ENCODE measurements at regions not wholly inside any gene's neighbourhood (a gene's known extent, or its start where the extent isn't known, plus 50 kb on each side); places are given as distances from the start of the nearest gene placed in this dataset.
"Not testable (repeated sequence)": the region's sequence is repeated elsewhere in the genome, so short reads cannot be mapped to it uniquely, and the experiment has no call there.

DNA sequence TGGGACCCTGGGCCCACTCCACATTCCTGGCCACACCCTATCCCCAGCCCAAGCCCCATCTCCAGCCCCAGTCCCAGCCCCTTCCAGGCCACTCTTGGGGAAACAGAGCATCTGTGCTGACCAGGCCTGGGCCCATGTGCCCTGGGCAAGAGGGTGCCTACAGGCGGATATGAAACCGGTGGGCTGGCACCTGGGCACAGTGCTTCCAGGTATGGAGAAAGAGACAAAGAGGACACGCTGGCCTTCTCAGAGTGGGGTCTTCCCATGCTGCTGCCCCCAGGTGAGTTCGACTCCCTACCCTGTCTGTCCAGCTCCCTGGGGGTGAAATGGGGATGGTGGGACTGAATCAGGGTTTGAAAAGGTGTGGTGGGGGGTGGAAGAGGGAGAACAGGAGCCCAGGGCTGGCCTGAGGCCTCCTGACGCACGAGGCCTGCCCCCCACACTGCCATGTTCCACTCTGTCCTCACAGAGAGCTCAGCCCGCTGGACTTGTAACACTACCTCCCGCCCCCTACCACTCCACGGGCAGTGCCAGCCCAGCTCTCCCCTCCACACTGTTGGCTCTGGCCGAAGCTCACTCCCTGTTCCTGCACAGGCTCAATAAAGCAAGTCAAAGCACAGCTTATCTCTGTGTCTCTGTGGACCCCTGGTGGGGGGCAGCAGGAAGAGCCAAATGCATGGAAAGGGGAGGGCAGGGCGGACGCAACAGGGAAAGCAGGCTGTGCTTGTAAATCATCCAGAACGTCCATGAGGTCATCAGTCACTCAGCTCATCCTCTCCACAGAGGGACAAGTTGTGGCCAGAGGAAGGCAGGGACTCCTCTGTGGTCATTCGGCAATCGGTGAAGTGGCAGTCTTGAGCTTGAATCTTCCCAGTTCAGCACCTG lies 71.1 kb upstream of the TMEM97 start:
- Mint-ChIP-seq H3K4me1 (ENCODE audit: low read depth) (peaks cover 8% of the 10 kb centered on the region), H3K27me3 (peaks cover 10% of the 10 kb centered on the region), H3K4me3 (no peak overlapping the region), H3K9me3 (no peaks in the 10 kb centered on the region), H3K36me3 (ENCODE audit: low read depth) (no peaks in the 10 kb centered on the region), H3K27ac (no peak overlapping the region)
- no peak for DNase-seq

DNA sequence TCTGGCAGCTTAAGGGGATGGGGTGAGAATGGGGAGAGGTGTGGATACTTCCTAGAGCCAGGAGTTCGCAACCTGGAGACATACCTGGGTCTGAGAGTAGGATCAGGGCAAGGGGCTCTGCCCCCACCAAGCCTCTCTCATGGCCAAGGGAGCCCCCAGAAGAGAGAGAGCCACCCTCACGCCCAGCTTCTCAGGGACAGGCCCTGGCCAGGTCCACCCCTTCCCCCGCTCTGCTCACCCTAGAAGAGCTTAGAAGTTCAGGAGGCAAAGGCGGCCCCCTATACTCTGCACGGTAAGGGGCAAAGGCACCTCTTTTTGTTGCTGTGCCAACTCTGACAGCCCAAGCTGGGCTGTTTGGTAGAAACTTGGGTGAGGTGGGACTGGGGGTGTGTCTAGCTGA lies 69.3 kb upstream of the TMEM97 start:
- no peak for DNase-seq
- Mint-ChIP-seq H3K27me3 (peaks cover 20% of the 10 kb centered on the region), H3K4me3 (no peak overlapping the region), H3K36me3 (ENCODE audit: low read depth) (no peaks in the 10 kb centered on the region), H3K9me3 (no peaks in the 10 kb centered on the region), H3K4me1 (ENCODE audit: low read depth) (peaks cover 8% of the 10 kb centered on the region), H3K27ac (no peak overlapping the region)

DNA sequence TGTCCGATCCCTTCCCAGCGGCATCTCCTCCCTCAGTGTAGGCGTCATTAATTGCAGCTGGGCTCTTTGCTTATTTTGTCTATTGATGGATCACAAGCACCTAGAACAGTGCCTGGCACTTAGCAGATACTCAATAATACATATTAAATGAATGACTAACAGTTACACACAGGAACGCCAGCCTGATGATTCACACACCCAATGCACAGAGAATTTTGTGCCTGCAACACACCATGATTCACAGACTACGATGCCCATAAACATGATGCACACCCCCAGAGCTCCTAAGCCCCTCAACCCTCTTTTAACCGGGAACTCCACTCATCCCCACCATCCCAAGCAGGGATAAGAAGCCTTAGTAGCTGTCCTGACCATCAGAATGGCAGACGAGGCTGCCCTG lies 66.6 kb upstream of the TMEM97 start:
- Mint-ChIP-seq H3K27me3 (peaks cover 43% of the 10 kb centered on the region), H3K4me1 (ENCODE audit: low read depth) (peaks cover 8% of the 10 kb centered on the region), H3K27ac (no peak overlapping the region), H3K9me3 (no peaks in the 10 kb centered on the region), H3K36me3 (ENCODE audit: low read depth) (no peaks in the 10 kb centered on the region), H3K4me3 (no peak overlapping the region)
- no peak for DNase-seq

DNA sequence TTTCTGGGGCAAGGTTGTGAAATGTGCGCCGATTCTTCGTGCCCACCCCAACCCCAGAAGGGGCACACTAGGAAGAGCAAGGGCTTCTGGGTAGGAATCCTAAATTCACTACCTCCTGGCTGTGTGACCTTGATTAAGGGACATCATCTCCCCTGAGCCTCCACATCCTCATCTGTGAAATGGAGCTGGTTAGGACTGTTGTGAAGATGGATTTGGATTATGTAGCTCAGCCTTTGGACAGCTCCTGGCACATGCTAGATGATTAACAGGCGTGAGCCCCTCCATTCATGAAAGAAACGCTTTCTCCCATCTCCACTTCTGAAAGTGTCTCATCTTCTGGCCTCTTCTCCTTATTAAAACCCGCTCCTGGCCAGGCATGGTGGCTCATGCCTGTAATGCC lies 65.3 kb upstream of the TMEM97 start:
- no peak overlapping the region for H3K4me3 Mint-ChIP-seq
- no peak overlapping the region for H3K27ac Mint-ChIP-seq
- peaks cover 8% of the 10 kb centered on the region for H3K4me1 Mint-ChIP-seq (ENCODE audit: low read depth)
- H3K36me3 Mint-ChIP-seq (ENCODE audit: low read depth): no peaks in the 10 kb centered on the region
- DNase-seq: no peak
- H3K27me3 Mint-ChIP-seq: peaks cover 47% of the 10 kb centered on the region
- no peaks in the 10 kb centered on the region for H3K9me3 Mint-ChIP-seq

DNA sequence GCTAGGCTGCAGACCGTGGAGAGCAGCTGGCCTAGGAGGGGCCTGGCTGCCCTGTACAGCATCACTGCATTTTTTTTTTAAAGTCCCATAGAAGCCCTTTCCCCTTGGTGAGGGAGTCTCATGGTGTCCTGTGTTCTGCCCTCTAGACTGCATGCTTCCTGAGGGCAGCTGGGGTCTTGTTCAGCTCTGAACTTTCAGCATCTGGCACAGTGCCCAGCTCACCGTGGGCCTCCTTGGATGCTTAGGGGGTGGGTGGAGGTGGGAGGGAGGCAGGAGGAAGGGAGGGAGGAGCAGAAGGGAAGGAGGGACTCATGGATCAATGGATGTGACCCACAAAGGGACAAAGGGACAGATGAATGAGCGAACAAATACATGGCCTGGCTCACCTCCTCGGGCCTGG lies 63.4 kb upstream of the TMEM97 start:
- DNase-seq: no peak
- no peak overlapping the region for H3K4me3 Mint-ChIP-seq
- H3K36me3 Mint-ChIP-seq (ENCODE audit: low read depth): no peaks in the 10 kb centered on the region
- no peak overlapping the region for H3K27ac Mint-ChIP-seq
- peaks cover 8% of the 10 kb centered on the region for H3K4me1 Mint-ChIP-seq (ENCODE audit: low read depth)
- no peaks in the 10 kb centered on the region for H3K9me3 Mint-ChIP-seq
- peaks cover 53% of the 10 kb centered on the region for H3K27me3 Mint-ChIP-seq

DNA sequence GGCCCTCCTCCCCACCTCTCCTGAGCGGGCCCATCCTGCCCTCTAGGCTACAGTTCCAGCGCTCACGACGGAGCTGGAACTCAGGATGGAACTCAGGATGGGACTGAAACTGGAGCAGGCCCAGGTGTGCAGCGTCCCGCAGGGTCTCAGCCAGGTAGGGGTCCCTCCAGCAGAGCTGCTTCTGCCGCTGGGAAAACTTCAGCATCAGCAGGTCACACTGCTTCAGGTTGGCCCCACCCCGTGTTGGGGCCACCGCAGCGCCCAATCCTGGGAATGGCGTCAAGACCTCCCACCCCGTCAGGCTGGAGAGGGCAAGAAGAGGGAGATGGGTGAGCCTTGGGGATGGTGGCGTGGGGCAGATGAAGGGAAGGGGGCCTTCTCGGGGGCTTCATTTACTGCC lies 62.6 kb upstream of the TMEM97 start:
- peaks cover 8% of the 10 kb centered on the region for H3K4me1 Mint-ChIP-seq (ENCODE audit: low read depth)
- no peaks in the 10 kb centered on the region for H3K36me3 Mint-ChIP-seq (ENCODE audit: low read depth)
- no peaks in the 10 kb centered on the region for H3K9me3 Mint-ChIP-seq
- H3K4me3 Mint-ChIP-seq: no peak overlapping the region
- peaks cover 52% of the 10 kb centered on the region for H3K27me3 Mint-ChIP-seq
- DNase-seq: no peak
- no peak overlapping the region for H3K27ac Mint-ChIP-seq

DNA sequence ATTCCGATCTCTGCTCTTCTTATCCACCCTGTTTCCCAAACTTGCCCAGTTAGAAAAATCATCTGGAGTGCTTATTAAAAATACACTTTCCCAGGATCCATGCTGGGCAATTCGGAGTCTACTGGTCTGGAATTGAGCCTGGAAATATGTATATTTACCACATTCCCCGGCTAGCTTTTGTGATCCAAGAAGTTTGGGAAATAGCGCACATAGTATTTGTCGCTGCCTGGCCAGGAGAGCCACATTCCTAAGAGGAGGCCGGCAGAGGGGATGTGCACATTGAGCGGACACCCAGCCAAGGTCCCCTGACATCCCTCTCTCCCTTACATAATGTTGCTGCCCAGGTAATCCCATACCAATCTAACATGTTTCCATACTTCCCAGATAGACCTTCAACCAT lies 62.1 kb upstream of the TMEM97 start:
- Mint-ChIP-seq H3K27ac (no peak overlapping the region), H3K9me3 (peaks cover 3% of the 10 kb centered on the region), H3K36me3 (ENCODE audit: low read depth) (no peaks in the 10 kb centered on the region), H3K27me3 (peaks cover 48% of the 10 kb centered on the region), H3K4me3 (no peak overlapping the region), H3K4me1 (ENCODE audit: low read depth) (peaks cover 4% of the 10 kb centered on the region)
- no peak for DNase-seq

DNA sequence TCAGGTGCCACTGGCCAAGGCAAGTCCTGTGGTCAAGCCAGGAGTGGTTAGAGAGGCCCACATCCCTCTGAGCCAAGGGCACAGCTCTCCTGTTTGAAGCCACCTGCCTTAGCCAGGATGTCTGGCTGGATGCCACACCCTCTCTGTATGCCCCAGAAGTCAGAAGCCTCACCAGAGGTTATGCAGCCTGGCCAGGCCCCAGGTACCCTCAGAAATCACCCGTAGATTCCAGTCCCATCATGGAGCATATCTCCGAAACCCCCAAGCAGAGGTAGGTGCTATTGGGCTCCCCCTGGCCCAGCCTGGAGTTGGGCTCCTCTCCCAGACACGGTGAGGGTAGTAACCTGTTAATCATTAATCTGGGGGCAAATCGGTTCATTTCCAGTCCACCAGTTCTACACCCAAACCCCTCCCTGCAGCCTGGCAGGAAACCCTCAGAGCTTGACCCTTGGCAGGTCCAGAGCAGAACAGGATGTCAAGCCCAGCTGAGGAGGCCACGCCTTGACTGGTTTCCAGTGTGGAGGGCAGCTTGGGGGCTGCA lies 60.6 kb upstream of the TMEM97 start:
- H3K4me3 Mint-ChIP-seq: no peak overlapping the region
- DNase-seq: no peak
- H3K27me3 Mint-ChIP-seq: peaks cover 40% of the 10 kb centered on the region
- H3K36me3 Mint-ChIP-seq (ENCODE audit: low read depth): no peaks in the 10 kb centered on the region
- no peaks in the 10 kb centered on the region for H3K4me1 Mint-ChIP-seq (ENCODE audit: low read depth)
- peaks cover 11% of the 10 kb centered on the region for H3K9me3 Mint-ChIP-seq
- H3K27ac Mint-ChIP-seq: no peak overlapping the region

DNA sequence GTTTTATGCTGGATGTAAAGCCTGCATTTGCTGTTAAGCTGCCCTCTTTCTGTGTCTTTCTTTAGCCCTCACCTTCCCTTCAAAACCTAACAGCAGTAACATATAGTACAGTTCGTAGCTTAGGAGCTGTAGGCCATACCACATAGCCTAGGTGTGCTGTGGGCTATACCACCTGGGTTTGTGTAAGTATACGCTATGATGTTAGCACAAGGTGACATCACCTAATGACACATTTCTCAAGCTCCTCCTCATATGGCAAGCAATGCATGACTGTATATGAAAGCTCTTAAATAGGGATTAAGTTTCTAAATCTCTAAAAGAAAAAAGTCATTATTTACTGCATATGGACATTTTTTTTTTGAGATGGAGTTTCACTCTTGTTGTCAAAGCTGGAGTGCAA lies 57.8 kb upstream of the TMEM97 start:
- no peak for DNase-seq
- H3K27ac Mint-ChIP-seq: no peak overlapping the region
- H3K27me3 Mint-ChIP-seq: peaks cover 20% of the 10 kb centered on the region
- H3K4me3 Mint-ChIP-seq: no peak overlapping the region
- peaks cover 19% of the 10 kb centered on the region for H3K9me3 Mint-ChIP-seq
- H3K4me1 Mint-ChIP-seq (ENCODE audit: low read depth): no peaks in the 10 kb centered on the region
- no peaks in the 10 kb centered on the region for H3K36me3 Mint-ChIP-seq (ENCODE audit: low read depth)

DNA sequence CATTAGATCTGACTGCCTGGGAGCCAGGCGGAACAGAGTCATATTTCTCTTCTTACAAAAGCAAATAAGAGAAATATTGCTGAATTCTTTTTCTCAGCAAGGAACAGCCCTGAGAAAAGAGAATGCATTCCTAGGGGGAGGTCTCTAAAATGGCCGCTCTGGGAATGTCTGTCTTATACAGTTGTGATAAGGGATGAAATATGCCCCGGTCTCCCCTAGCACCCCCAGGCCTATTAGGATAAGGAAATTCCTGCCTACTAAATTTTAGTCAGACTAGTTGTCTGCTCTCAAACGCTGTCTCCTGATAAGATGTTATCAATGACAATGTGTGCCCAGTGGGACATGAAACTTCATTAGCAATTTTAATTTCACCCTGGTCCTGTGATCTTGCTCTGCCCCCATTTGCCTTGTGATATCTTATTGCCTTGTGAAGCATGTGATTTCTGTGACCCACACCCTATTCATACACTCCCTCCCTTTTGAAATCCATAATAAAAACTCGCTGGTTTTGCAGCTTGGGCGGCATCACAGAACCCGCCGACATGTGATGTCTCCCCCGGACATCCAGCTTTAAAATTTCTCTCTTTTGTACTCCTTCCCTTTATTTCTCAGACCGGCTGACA lies 56.8 kb upstream of the TMEM97 start:
- H3K36me3 Mint-ChIP-seq (ENCODE audit: low read depth): not testable (repeated sequence)

DNA sequence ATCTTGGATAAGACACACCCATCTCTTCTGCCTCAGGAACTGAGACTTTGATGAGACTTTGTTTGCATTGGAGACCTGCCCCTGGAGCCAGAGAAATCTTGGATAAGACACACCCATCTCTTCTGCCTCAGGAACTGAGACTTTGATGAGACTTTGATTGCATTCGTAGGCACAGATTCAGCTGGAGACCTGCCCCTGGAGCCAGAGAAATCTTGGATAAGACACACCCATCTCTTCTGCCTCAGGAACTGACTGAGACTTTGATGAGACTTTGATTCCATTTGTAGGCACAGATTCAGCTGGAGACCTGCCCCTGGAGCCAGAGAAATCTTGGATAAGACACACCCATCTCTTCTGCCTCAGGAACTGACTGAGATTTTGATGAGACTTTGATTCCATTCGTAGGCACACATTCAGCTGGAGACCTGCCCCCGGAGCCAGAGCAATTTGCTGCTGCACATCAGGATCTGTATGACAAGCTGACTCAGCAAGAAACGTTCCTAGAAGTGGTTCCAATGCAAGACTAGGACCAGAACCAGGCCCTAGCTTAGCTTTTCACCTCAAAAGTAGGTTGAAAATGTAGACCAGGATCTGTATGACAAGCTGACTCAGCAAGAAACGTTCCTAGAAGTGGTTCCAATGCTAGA lies 54.0 kb upstream of the TMEM97 start:
- not testable (repeated sequence) for H3K4me3 Mint-ChIP-seq; H3K36me3 Mint-ChIP-seq (ENCODE audit: low read depth); DNase-seq; H3K4me1 Mint-ChIP-seq (ENCODE audit: low read depth); H3K27ac Mint-ChIP-seq
- Mint-ChIP-seq H3K27me3 (peaks cover 14% of the 10 kb centered on the region), H3K9me3 (peaks cover 23% of the 10 kb centered on the region)

More for the DNA sequence above, 56.8 kb upstream of the TMEM97 start:
- peaks cover 19% of the 10 kb centered on the region for H3K9me3 Mint-ChIP-seq
- not testable (repeated sequence) for H3K27ac Mint-ChIP-seq; H3K4me1 Mint-ChIP-seq (ENCODE audit: low read depth); DNase-seq; H3K4me3 Mint-ChIP-seq
- peaks cover 11% of the 10 kb centered on the region for H3K27me3 Mint-ChIP-seq

DNA sequence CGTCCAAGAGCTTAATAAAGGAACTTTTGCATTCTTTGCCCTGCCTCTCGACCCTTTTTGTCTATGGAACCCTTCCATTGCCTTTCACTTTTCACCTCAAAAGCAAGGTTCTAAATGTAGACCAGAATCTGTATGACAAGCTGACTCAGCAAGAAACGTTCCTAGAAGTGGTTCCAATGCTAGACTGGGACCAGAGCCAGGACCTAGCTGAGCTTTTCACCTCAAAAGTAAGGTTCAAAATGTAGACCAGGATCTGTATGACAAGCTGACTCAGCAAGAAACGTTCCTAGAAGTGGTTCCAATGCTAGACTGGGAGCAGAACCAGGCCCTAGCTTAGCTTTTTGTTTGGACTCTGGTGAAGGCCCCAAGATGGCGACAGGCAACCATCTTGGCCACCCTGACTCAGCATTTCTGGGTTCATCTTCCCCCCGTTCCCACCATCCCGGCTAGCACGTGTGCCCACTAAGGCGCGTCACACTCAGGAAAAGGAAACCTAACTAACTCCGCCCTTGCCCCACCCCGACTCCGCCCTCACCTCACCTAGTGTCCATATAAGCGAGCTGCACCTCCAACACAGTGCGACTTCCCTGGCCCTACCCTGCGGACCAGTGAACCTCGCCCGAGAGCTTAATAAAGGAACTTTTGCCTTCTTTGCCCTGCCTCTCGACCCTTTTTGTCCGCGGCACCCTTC lies 53.0 kb upstream of the TMEM97 start:
- not testable (repeated sequence) for DNase-seq; H3K36me3 Mint-ChIP-seq (ENCODE audit: low read depth); H3K27ac Mint-ChIP-seq; H3K4me1 Mint-ChIP-seq (ENCODE audit: low read depth); H3K4me3 Mint-ChIP-seq
- peaks cover 21% of the 10 kb centered on the region for H3K27me3 Mint-ChIP-seq
- H3K9me3 Mint-ChIP-seq: peaks cover 23% of the 10 kb centered on the region

DNA sequence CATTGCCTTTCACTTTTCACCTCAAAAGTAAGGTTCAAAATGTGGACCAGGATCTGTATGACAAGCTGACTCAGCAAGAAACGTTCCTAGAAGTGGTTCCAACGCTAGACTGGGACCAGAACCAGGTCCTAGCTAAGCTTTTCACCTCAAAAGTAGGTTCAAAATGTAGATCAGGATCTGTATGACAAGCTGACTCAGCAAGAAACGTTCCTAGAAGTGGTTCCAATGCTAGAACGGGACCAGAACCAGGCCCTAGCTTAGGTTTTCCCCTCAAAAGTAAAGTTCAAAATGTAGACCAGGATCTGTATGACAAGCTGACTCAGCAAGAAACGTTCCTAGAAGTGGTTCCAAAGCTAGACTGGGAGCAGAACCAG lies 52.5 kb upstream of the TMEM97 start:
- not testable (repeated sequence) for H3K27ac Mint-ChIP-seq, H3K4me3 Mint-ChIP-seq

DNA sequence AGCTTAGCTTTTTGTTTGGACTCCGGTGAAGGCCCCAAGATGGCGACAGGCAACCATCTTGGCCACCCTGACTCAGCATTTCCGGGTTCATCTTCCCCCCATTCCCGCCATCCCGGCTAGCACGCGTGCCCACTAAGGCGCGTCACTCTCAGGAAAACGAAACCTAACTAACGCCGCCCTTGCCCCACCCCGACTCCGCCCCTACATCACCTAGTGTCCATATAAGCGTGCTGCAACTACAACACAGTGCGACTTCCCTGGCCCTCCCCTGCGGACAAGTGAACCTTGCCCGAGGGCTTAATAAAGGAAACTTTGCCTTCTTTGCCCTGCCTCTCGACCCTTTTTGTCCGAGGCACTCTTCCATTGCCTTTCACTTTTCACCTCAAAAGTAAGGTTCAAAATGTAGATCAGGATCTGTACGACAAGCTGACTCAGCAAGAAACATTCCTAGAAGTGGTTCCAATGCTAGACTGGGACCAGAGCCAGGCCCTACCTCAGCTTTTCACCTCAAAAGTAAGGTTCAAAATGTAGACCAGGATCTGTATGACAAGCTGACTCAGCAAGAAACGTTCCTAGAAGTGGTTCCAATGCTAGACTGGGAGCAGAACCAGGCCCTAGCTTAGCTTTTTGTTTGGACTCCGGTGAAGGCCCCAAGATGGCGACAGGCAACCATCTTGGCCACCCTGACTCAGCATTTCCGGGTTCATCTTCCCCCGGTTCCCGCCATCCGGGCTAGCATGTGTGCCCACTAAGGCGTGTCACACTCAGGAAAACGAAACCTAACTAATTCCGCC lies 51.9 kb upstream of the TMEM97 start:
- DNase-seq; H3K4me1 Mint-ChIP-seq (ENCODE audit: low read depth); H3K4me3 Mint-ChIP-seq; H3K27ac Mint-ChIP-seq; H3K36me3 Mint-ChIP-seq (ENCODE audit: low read depth): not testable (repeated sequence)
- peaks cover 20% of the 10 kb centered on the region for H3K9me3 Mint-ChIP-seq
- peaks cover 26% of the 10 kb centered on the region for H3K27me3 Mint-ChIP-seq

More for the DNA sequence above, 52.5 kb upstream of the TMEM97 start:
- Mint-ChIP-seq H3K27me3 (peaks cover 25% of the 10 kb centered on the region), H3K9me3 (peaks cover 23% of the 10 kb centered on the region)
- not testable (repeated sequence) for DNase-seq; H3K4me1 Mint-ChIP-seq (ENCODE audit: low read depth); H3K36me3 Mint-ChIP-seq (ENCODE audit: low read depth)

Data from activated T-cell treated with anti-CD3 and anti-CD28 coated beads, Interleukin-2, amount 50 U/mL, for 24 hours (primary cell).